SHP77 (cell line): ENCODE measurements at regions not wholly inside any gene's neighbourhood (a gene's known extent, or its start where the extent isn't known, plus 50 kb on each side); places are given as distances from the start of the nearest gene placed in this dataset.
A peak's percentile ranks its signal among the peaks of the same experiment; 100 is the strongest.

ENCODE experiments used
- DNase-seq, 2 experiments: peaks; one replicate each; lab custom pipeline; 2025; lab: John Stamatoyannopoulos, UW

GRCh38 chr1:81699234-81699633 lies 101.5 kb upstream of the ADGRL2 start:
- DNase-seq = no peak

GRCh38 chr1:81695741-81696140 lies 105.0 kb upstream of the ADGRL2 start:
- DNase-seq = no peak

GRCh38 chr1:81693316-81693715 lies 107.4 kb upstream of the ADGRL2 start:
- DNase-seq = no peak

DNA sequence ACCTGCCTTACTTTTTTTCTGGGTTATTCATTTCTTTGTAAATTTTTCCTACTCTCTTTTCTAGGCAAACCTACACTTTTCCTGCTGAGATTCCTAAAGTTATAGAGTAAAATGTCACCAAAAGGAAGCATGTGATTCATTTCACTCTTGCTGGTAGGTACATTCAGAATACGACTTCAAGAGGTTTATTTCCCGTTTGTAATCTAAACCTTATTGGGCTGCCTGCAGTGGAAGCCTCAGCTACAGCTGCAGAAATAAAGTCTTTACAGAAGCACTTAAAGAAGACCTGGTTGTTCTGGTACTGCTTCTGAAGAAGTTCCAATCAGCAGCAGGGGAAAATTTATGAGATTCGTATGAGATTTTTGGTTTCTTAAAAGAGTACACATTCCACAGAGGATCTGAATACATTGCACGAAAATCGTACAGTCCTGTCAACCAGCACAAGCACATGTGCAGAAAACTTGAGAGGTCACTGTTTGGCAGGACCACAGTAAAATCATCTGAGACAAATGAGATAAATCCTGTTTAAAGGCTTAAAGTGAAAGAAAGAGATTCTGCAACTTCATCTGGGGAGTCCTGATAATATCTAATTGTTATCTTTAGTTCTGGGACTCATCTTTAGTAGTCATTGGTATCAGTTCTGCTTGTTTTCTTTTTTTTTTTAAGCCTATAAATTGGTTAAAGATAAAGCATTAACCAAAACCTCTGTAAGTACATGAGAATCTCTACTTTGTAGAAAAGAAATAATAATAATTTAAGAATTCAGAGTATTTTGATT lies 109.9 kb upstream of the ADGRL2 start:
- no peak for DNase-seq

DNA sequence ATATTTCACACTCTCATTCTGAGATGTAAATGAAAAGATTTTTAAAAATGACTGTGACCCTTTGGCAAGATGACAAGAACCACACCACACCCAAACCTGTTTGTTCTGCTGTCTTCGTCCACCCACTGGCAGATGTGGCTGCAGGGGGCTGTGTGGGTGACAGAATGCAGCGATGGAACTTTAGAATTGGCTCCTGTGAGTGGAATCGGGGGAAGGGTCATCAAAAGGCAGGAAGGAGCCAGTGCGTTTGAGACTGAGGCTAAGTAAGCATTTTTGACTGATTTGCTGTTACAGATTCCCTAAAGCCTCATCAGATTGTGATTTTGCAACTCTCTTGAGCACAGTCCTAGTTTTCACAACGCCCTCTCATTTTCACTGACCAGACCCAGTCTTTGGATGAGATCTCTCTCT lies 111.2 kb upstream of the ADGRL2 start:
- no peak for DNase-seq

DNA sequence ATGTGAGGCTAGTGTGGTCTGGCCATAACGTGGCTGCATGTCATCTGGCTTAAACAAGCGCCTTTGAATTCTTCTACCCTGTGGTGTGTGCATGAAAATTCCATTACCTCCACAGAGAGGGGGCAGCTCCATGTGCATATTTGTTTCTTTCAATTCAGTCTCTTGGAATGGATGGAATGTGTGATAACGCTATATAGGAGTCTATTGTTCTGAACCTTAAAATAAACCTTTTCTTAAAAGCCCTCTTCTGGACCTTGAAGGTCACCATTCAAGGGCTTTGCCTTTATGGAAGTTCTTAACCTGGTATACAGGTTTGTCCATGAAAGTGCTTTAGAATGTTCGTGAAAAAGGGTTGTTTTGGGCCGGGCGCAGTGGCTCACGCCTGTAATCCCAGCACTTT lies 118.2 kb upstream of the ADGRL2 start:
- DNase-seq = no peak

- DNase-seq = no peak
These were observed 119.0 kb upstream of the ADGRL2 start for GRCh38 chr1:81681601-81682266.

- DNase-seq = no peak
These were observed 119.6 kb upstream of the ADGRL2 start for GRCh38 chr1:81681114-81681513.

DNA sequence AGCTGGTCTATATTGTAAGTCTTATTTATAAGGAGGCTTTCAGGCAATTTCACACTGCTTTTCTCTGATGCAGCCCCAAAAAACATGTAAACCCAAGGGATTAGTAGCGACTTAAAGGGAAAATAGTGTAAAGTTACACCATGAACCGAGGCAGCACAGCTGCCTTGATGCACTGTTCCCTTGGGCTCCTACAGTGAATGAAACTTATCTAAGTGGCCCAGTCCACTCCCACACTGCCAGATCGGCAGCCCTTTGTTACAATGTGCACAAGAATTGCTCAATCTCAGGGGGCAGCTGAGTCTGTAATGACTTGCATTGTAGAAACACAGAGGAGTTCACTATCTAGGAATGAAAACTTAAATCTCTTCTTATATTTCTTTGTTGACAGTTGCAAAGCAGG lies 120.8 kb upstream of the ADGRL2 start:
- DNase-seq = no peak

- no peak for DNase-seq
These were observed 122.0 kb upstream of the ADGRL2 start for GRCh38 chr1:81678779-81679178.

- DNase-seq = no peak
These were observed 128.0 kb upstream of the ADGRL2 start for GRCh38 chr1:81672766-81673165.

- no peak for DNase-seq
These were observed 129.7 kb upstream of the ADGRL2 start for GRCh38 chr1:81671038-81671437.

- peak; percentile 33 to 52 for DNase-seq
These were observed 130.4 kb upstream of the ADGRL2 start for GRCh38 chr1:81670286-81670685.

DNA sequence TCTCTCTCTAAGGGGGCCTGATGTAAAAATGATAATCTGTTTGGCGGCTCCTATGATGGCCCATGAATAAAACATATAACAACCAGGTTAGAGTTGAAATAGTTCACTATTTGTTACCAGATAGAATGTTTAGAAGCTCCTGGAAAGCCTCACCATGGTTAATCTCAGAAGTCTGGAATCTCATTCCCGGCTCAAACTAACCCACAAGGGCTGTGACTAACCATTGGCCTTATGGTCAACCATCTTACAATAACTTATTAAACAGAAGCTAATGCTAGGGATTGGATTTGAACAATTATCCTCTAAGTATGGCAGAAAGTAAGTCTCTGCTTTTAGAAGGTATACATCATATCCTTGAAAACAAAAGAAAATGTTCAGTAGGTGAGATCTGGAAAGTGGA lies 134.1 kb upstream of the ADGRL2 start:
- DNase-seq = no peak

- DNase-seq = no peak
These were observed 136.4 kb upstream of the ADGRL2 start for GRCh38 chr1:81664341-81664740.

GRCh38 chr1:81662913-81663526 lies 137.7 kb upstream of the ADGRL2 start:
- DNase-seq = no peak

GRCh38 chr1:81660286-81660685 lies 140.4 kb upstream of the ADGRL2 start:
- no peak for DNase-seq

GRCh38 chr1:81654657-81655056 lies 146.1 kb upstream of the ADGRL2 start:
- no peak for DNase-seq

GRCh38 chr1:81654147-81654546 lies 146.6 kb upstream of the ADGRL2 start:
- no peak for DNase-seq

DNA sequence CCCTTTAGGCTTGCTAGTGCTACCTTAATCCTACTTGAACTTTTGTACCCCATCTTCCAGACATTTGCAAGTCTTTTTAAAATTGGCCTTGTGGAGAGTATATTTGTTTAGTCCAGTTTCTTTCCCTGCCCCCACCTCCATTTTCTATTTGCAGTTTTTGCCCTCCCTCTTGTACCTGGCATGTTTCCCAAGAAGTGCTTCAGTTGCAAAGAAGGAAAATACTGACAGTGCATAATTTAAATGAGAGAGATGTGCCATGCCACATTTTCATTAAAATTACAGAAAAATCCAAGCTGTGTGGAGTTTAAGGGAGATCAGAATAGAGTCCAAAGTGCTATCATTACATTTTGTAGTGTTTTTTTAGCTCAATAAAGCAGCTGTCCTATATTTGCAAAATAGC lies 150.0 kb upstream of the ADGRL2 start:
- DNase-seq = no peak

DNA sequence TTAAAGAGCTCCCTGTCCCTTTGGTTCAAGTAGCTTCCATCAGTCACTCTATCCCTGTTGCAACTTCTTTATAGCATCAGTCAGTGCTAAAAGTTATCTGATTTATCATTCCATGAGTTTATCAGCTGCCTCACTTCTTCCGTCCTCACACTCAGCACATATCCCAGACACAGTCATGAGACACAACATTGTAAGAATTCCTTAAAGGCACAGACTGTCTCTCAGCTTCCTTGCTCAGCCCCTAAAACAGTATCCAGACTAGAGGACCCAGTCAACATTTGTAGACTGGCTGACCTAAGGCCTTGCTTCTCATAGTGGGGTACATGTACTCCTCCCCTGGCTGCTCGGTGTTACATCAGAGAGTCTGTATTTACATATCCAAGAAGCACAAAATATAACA lies 164.9 kb upstream of the ADGRL2 start:
- DNase-seq = no peak

DNA sequence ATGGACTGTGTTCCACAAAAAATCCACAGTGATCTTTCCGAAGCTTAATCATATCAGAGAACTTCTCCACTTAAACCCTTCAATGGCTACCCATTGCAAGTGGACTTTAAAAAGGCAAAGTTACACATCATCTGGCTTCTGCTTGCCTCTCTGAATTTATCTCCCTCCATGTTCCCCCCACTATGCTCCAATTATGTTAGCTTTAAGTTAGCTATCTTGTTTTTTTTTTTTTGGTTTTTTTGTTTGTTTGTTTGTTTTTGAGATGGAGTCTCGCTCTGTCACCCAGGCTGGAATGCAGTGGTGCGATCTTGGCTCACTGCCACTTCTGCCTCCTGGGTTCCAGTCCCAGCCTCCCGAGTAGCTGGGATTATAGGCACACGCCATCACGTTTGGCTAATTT lies 166.4 kb upstream of the ADGRL2 start:
- DNase-seq = no peak

GRCh38 chr1:81619156-81619555 lies 181.6 kb upstream of the ADGRL2 start:
- no peak for DNase-seq
